ENCODE measurements at regions not wholly inside any gene's neighbourhood (a gene's known extent, or its start where the extent isn't known, plus 50 kb on each side); places are given as distances from the start of the nearest gene placed in this dataset.
A peak's percentile ranks its signal among the peaks of the same experiment; 100 is the strongest.
"Not testable (repeated sequence)": the region's sequence is repeated elsewhere in the genome, so short reads cannot be mapped to it uniquely, and the experiment has no call there.

GRCh38 chr21:14058566-14058965 lies 152.2 kb downstream of the LIPI start:
- DNase-seq, result no peak

GRCh38 chr21:14057841-14058481 lies 152.8 kb downstream of the LIPI start:
- DNase-seq, result not testable (repeated sequence)

GRCh38 chr21:14057313-14057712 lies 153.4 kb downstream of the LIPI start:
- no peak for DNase-seq

- DNase-seq, result no peak
These were observed 154.0 kb downstream of the LIPI start for GRCh38 chr21:14056771-14057191.

- DNase-seq, result not testable (repeated sequence)
These were observed 154.8 kb downstream of the LIPI start for GRCh38 chr21:14055746-14056515.

GRCh38 chr21:14054682-14055081 lies 156.1 kb downstream of the LIPI start:
- DNase-seq, result no peak

GRCh38 chr21:14050121-14050520 lies 160.6 kb downstream of the LIPI start:
- no peak for DNase-seq

GRCh38 chr21:14046401-14046800 lies 164.4 kb downstream of the LIPI start:
- DNase-seq, result no peak

GRCh38 chr21:14040386-14040785 lies 170.4 kb downstream of the LIPI start:
- no peak for DNase-seq

- DNase-seq, result not testable (repeated sequence)
These were observed 182.1 kb downstream of the LIPI start for GRCh38 chr21:14028619-14029018.

GRCh38 chr21:14027235-14027869 lies 183.4 kb downstream of the LIPI start:
- DNase-seq, result peak; percentile 80

- DNase-seq, result not testable (repeated sequence)
These were observed 190.6 kb downstream of the LIPI start for GRCh38 chr21:14020108-14020507.

- DNase-seq, result not testable (repeated sequence)
These were observed 194.9 kb downstream of the LIPI start for GRCh38 chr21:14015841-14016240.

- DNase-seq, result not testable (repeated sequence)
These were observed 196.9 kb downstream of the LIPI start for GRCh38 chr21:14013623-14014498.

GRCh38 chr21:14013056-14013603 lies 197.6 kb downstream of the LIPI start:
- DNase-seq, result no peak

- no peak for DNase-seq
These were observed 198.3 kb downstream of the LIPI start for GRCh38 chr21:14012409-14012808.

GRCh38 chr21:14011751-14012150 lies 199.0 kb downstream of the LIPI start:
- not testable (repeated sequence) for DNase-seq

- not testable (repeated sequence) for DNase-seq
These were observed 199.6 kb downstream of the LIPI start for GRCh38 chr21:14011149-14011548.

GRCh38 chr21:14010729-14011128 lies 200.0 kb downstream of the LIPI start:
- DNase-seq, result no peak

- not testable (repeated sequence) for DNase-seq
These were observed 200.8 kb downstream of the LIPI start for GRCh38 chr21:14009990-14010389.

GRCh38 chr21:14009238-14009981 lies 201.3 kb downstream of the LIPI start:
- not testable (repeated sequence) for DNase-seq

- not testable (repeated sequence) for DNase-seq
These were observed 202.3 kb downstream of the LIPI start for GRCh38 chr21:14008436-14008835.

Data from CD4-positive, alpha-beta T cell treated with Interleukin-6 for 4 hours (primary cell).